Astrocyte (in vitro differentiated cells and primary cell): ENCODE measurements at regions not wholly inside any gene's neighbourhood (a gene's known extent, or its start where the extent isn't known, plus 50 kb on each side); places are given as distances from the start of the nearest gene placed in this dataset.

Source experiments
- EZH2 ChIP-seq: IDR thresholded peaks from 2 replicates; pipeline ENCODE4 v1.6.1; 2012; ENCODE audit warnings: mild to moderate bottlenecking, low read length, inconsistent platforms; ENCODE audit not compliant: insufficient read depth
- TF ChIP-seq, protein P1 (sequence below): IDR thresholded peaks from 2 replicates; pipeline ENCODE4 v1.5.1; 2011; ENCODE audit warnings: low read depth, mild to moderate bottlenecking, inconsistent platforms, low read length, moderate library complexity; ENCODE audit not compliant: insufficient read depth

- TF ChIP-seq, protein P1, sequence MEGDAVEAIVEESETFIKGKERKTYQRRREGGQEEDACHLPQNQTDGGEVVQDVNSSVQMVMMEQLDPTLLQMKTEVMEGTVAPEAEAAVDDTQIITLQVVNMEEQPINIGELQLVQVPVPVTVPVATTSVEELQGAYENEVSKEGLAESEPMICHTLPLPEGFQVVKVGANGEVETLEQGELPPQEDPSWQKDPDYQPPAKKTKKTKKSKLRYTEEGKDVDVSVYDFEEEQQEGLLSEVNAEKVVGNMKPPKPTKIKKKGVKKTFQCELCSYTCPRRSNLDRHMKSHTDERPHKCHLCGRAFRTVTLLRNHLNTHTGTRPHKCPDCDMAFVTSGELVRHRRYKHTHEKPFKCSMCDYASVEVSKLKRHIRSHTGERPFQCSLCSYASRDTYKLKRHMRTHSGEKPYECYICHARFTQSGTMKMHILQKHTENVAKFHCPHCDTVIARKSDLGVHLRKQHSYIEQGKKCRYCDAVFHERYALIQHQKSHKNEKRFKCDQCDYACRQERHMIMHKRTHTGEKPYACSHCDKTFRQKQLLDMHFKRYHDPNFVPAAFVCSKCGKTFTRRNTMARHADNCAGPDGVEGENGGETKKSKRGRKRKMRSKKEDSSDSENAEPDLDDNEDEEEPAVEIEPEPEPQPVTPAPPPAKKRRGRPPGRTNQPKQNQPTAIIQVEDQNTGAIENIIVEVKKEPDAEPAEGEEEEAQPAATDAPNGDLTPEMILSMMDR = no peak
- TF ChIP-seq EZH2 = no peak
Measured at GRCh38 chr9:33718987-33719386, 76.4 kb upstream of the PRSS3 start.
